ENCODE measurements at regions not wholly inside any gene's neighbourhood (a gene's known extent, or its start where the extent isn't known, plus 50 kb on each side); places are given as distances from the start of the nearest gene placed in this dataset.

- TF ChIP-seq POLR2A (IDR thresholded peaks at IDR 0.05) (no peak), CTCF (IDR thresholded peaks at IDR 0.05) (no peak)
These were observed 89.6 kb downstream of the ISX start for GRCh38 chr22:35155403-35156025.
